HAP-1 (cell line): ENCODE measurements at regions not wholly inside any gene's neighbourhood (a gene's known extent, or its start where the extent isn't known, plus 50 kb on each side); places are given as distances from the start of the nearest gene placed in this dataset.

Experiments
- DNase-seq, 2 experiments: peaks; one replicate each; pipeline ENCODE4 v3.0.0-alpha.2; 2016 to 2020; ENCODE audit warnings: low spot score in 2 of 2
- H3K27me3 ChIP-seq: fragments of 250-450 bp; sonication (Bioruptor Pico); 2 replicates; pipeline ENCODE4 v1.5.1; 2020; ENCODE audit warnings: low read depth, mild to moderate bottlenecking, moderate library complexity
- H3K36me3 ChIP-seq: fragments of 250-450 bp; sonication (Bioruptor Pico); replicated peaks from 2 replicates; pipeline ENCODE4 v1.5.1; 2020; ENCODE audit warnings: mild to moderate bottlenecking
- H3K4me1 ChIP-seq: fragments of 250-450 bp; sonication (Bioruptor Pico); 2 replicates; pipeline ENCODE4 v1.5.1; 2020; ENCODE audit warnings: mild to moderate bottlenecking
- H3K4me3 ChIP-seq: fragments of 250-450 bp; sonication (Bioruptor Pico); 2 replicates; pipeline ENCODE4 v1.5.1; 2020; ENCODE audit warnings: mild to moderate bottlenecking, moderate library complexity
- H3K9me3 ChIP-seq: fragments of 250-450 bp; sonication (Bioruptor Pico); 2 replicates; pipeline ENCODE4 v1.5.1; 2020; ENCODE audit warnings: mild to moderate bottlenecking, moderate library complexity
- in situ Hi-C: fragments of 300-500 bp; cut with MboI; formaldehyde crosslinking; loops from 3 replicates; pipeline ENCODE4 v1.14.3; 2020; ENCODE audit warnings: low sequenced_read_pairs, inconsistent platforms, mixed read lengths

DNA sequence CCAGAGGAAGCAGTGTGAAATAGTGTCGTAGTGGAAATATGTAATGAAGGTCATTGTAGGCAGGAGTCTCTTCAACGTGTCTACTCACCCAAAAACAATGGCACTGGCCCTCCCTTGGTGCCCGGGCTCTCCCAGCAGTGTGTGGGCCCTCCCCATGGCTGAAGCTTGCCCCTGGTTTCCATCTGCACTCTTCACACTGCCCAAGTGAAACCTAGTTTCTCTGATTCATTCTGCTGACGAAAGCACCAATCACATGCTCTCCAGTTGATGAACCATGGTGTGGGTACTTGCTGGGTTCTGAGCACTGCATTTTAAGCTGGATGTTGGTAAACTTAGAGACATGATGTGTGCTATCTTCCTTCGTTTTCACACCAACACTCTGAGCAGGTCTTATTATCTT lies 61.0 kb upstream of the AGBL1 start:
- Histone ChIP-seq H3K4me3 (no peak overlapping the region), H3K4me1 (no peaks in the 10 kb centered on the region)

GRCh38 chr15:86021281-86022264 lies 58.1 kb upstream of the AGBL1 start:
- H3K36me3 ChIP-seq, result no peaks in the 10 kb centered on the region
- H3K4me3 ChIP-seq, result no peak overlapping the region
- H3K9me3 ChIP-seq, result no peaks in the 10 kb centered on the region
- in situ Hi-C loops, result no loop called here
- 0 out of 2 replicates have a peak, but pooled peaks cover 3% of the 10 kb centered on the region for H3K27me3 ChIP-seq
- H3K4me1 ChIP-seq, result no peaks in the 10 kb centered on the region
- DNase-seq, result no peak

More for the DNA sequence above, 61.0 kb upstream of the AGBL1 start:
- in situ Hi-C loops, result no loop called here
- peaks cover 6% of the 10 kb centered on the region; the same call in 1 of the 2 replicates for H3K27me3 ChIP-seq
- H3K9me3 ChIP-seq, result no peaks in the 10 kb centered on the region
- no peak for DNase-seq
- H3K36me3 ChIP-seq, result no peaks in the 10 kb centered on the region

DNA sequence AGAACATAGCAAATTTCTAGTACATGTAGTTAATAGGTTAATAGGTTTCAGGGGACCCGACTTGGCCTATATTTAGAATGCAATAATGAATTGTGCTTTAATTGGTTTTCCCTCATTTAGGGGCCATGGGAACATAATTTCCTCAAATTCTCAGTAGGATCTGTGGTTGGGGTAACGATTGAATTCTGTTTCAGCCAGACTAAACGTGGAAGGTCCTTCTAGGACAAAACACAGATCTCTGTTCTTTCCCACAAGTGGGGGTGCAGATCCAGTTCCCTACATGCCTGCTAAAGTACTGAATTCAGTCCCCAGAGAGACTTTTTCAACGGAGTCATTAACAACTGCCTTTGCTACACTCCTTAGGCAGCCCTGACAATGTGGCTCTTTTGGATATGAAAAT lies 50.7 kb upstream of the AGBL1 start:
- no peaks in the 10 kb centered on the region for H3K36me3 ChIP-seq
- in situ Hi-C loops, result no loop called here
- H3K9me3 ChIP-seq, result no peaks in the 10 kb centered on the region
- no peak overlapping the region for H3K4me3 ChIP-seq
- no peaks in the 10 kb centered on the region for H3K4me1 ChIP-seq
- no peak for DNase-seq
- H3K27me3 ChIP-seq, result 0 out of 2 replicates have a peak, but pooled peaks cover 8% of the 10 kb centered on the region
